NCI-H1105 (cell line): ENCODE measurements at regions not wholly inside any gene's neighbourhood (a gene's known extent, or its start where the extent isn't known, plus 50 kb on each side); places are given as distances from the start of the nearest gene placed in this dataset.

Source experiments
- DNase-seq: peaks from one replicate; lab custom pipeline; 2025; lab: John Stamatoyannopoulos, UW

- DNase-seq = no peak
These were observed 61.1 kb upstream of the UGP2 start for GRCh38 chr2:63780518-63781155.

- DNase-seq = no peak
These were observed 57.2 kb upstream of the UGP2 start for GRCh38 chr2:63784461-63784860.

GRCh38 chr2:63785096-63785495 is 56.6 kb upstream of the UGP2 start:
- DNase-seq = no peak

GRCh38 chr2:63786471-63786870 is 55.2 kb upstream of the UGP2 start:
- DNase-seq = no peak

- no peak for DNase-seq
These were observed 53.6 kb upstream of the UGP2 start for GRCh38 chr2:63788071-63788470.

- DNase-seq = no peak
These were observed 52.2 kb upstream of the UGP2 start for GRCh38 chr2:63789338-63790020.

GRCh38 chr2:63790491-63790890 is 51.2 kb upstream of the UGP2 start:
- no peak for DNase-seq

GRCh38 chr2:63790906-63791305 is 50.8 kb upstream of the UGP2 start:
- DNase-seq = no peak

GRCh38 chr2:63791387-63791786 is 50.3 kb upstream of the UGP2 start:
- DNase-seq = no peak
